Right lobe of liver (tissue), 6 donors: ENCODE measurements at regions not wholly inside any gene's neighbourhood (a gene's known extent, or its start where the extent isn't known, plus 50 kb on each side); places are given as distances from the start of the nearest gene placed in this dataset.

Source experiments
- ATAC-seq, 4 donors: fragments of 200-7000 bp; cut with Tn5 transposase; one replicate each; pipeline ENCODE4 v1.9.1; 2020; ENCODE audit warnings: mild to moderate bottlenecking in 4 of 4, moderate library complexity in 4 of 4
- DNase-seq, 3 donors: peaks; one replicate each; pipeline ENCODE4 v3.0.0-alpha.2; 2020
- H3K27ac ChIP-seq, 3 donors: fragments of 200-600 bp; one replicate each; pipeline ENCODE4 v1.8.0; 2022
- H3K27me3 ChIP-seq, 2 donors: fragments of 200-600 bp; one replicate each; pipeline ENCODE4 v1.8.0; 2022
- H3K36me3 ChIP-seq, 4 donors: fragments of 200-600 bp; sonication (generic) in 1 of 4; one replicate each; pipeline versions ENCODE4 v1.5.1 to v1.8.0; 2017 to 2022; ENCODE audit warnings: control low read depth in 1 of 4
- H3K4me1 ChIP-seq, 4 donors: fragments of 200-600 bp; sonication (generic) in 1 of 4; one replicate each; pipeline versions ENCODE4 v1.5.1 to v1.8.0; 2017 to 2022; ENCODE audit warnings: control low read depth in 1 of 4
- H3K4me3 ChIP-seq, 3 donors: fragments of 200-600 bp; one replicate each; pipeline ENCODE4 v1.8.0; 2022
- H3K9me3 ChIP-seq, 4 donors: fragments of 200-600 bp; sonication (generic) in 1 of 4; one replicate each; pipeline versions ENCODE4 v1.5.1 to v1.8.0; 2017 to 2022; ENCODE audit warnings: control low read depth in 1 of 4
- POLR2A ChIP-seq: fragments of 450-650 bp; IDR thresholded peaks from one replicate; pipeline ENCODE4 v1.6.1; 2017; ENCODE audit warnings: antibody characterized with exemption, mild to moderate bottlenecking
- WGBS: methylation state at CpG from one replicate; pipeline ENCODE4 v1.1.6; 2018; ENCODE audit warnings: low coverage, low lambda C conversion rate; ENCODE audit not compliant: insufficient coverage; ENCODE audit errors: missing lambda C conversion rate; 5-methylcytosine and 5-hydroxymethylcytosine counted together
- intact Hi-C, 2 donors: fragments of 100-400 bp; cut with DNase I; formaldehyde crosslinking; loops; one replicate each; pipeline versions ENCODE4 v1.11.2 to v1.14.1; 2022
- small RNA-seq, 2 experiments: library from RNA; depleted of rRNA; stranded (forward); fragments of <200 nt; gene quantifications; one replicate each; pipeline ENCODE3, GENCODE V24; 2016
- TF ChIP-seq, protein P1 (sequence below), 4 donors: fragments of 200-600 bp in 3 of 4; fragments of 450-650 bp in 1 of 4; IDR thresholded peaks; one replicate each; pipeline versions ENCODE4 v1.5.1 to v1.8.0; 2016 to 2022; ENCODE audit warnings: antibody characterized with exemption in 4 of 4, mild to moderate bottlenecking in 2 of 4
- donor health status: DM: no; HTN: yes; CAD: no.
- donor health status: DM: no; HTN: no; CAD: no.
- donor health status: DM: no; HTN: no; CAD: no.
- donor health status: DM: no; HTN: yes; CAD: no.
- donor health status: DM: no; HTN: yes; CAD: no.

DNA sequence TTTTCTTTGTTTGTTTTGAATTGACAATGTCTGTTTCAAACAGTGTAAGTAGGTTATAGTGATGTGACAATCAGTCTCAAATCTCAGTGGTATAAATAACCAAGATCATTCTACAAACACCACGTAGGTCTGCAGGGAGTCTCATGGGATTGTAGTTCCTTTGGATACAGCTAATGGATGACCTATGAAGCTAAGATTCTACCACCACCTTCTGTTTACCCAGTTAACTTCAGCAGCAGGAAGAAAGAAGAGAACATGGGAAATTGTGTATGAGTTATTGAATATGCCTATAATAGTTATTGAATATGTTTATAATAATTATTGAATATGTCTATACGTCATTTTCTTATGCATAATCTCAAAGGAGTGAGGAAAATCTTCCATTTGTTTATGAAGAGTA is 63.9 kb upstream of the SLITRK5 start:
- ATAC-seq, result no peak
- H3K27ac ChIP-seq, result no peak overlapping the region
- intact Hi-C loops, result no loop called here
- WGBS, result 24% methylated on average over 2 of the region's 2 CpGs
- H3K27me3 ChIP-seq, result no peaks in the 10 kb centered on the region
- no peak overlapping the region for H3K4me3 ChIP-seq
- no peaks in the 10 kb centered on the region for H3K4me1 ChIP-seq
- DNase-seq, result no peak
- TF ChIP-seq, protein P1, sequence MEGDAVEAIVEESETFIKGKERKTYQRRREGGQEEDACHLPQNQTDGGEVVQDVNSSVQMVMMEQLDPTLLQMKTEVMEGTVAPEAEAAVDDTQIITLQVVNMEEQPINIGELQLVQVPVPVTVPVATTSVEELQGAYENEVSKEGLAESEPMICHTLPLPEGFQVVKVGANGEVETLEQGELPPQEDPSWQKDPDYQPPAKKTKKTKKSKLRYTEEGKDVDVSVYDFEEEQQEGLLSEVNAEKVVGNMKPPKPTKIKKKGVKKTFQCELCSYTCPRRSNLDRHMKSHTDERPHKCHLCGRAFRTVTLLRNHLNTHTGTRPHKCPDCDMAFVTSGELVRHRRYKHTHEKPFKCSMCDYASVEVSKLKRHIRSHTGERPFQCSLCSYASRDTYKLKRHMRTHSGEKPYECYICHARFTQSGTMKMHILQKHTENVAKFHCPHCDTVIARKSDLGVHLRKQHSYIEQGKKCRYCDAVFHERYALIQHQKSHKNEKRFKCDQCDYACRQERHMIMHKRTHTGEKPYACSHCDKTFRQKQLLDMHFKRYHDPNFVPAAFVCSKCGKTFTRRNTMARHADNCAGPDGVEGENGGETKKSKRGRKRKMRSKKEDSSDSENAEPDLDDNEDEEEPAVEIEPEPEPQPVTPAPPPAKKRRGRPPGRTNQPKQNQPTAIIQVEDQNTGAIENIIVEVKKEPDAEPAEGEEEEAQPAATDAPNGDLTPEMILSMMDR (IDR thresholded peaks at IDR 0.05), result no peak
- TF ChIP-seq POLR2A, result no peak
- H3K36me3 ChIP-seq, result no peaks in the 10 kb centered on the region
- no peaks in the 10 kb centered on the region for H3K9me3 ChIP-seq

DNA sequence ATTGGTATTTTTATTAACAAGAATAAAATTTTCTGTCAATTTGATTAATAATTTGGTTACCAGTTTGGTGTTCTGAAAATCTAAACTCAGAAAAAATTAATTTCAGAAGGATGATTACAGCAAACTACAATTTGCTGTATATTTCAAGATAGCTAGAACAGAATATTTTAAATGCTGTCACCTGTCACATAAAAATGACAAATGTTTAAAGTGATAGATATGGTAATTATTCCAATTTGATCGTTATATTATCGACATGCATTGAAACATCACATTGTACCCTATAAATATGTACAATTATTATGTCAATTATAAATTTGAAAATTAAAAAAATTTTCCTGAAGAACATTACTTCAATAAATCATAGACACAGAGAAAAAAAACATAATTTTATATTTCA is 56.9 kb upstream of the SLITRK5 start:
- DNase-seq (no peak), ATAC-seq (no peak)
- no peaks in the 10 kb centered on the region for H3K9me3 ChIP-seq
- intact Hi-C loops, result no loop called here
- H3K36me3 ChIP-seq, result no peaks in the 10 kb centered on the region
- no peaks in the 10 kb centered on the region for H3K27me3 ChIP-seq
- H3K27ac ChIP-seq, result no peak overlapping the region
- no peaks in the 10 kb centered on the region for H3K4me1 ChIP-seq
- TF ChIP-seq, protein P1 (IDR thresholded peaks at IDR 0.05), result no peak
- no peak for TF ChIP-seq POLR2A
- 67% methylated on average over 2 of the region's 2 CpGs for whole genome bisulfite sequencing
- no peak overlapping the region for H3K4me3 ChIP-seq

Small RNA genes in the stretch of these regions (small RNA-seq; reads per million reads assigned to genes)
- gene UBBP5, result 0 reads per million in 2 experiments
